H9 (cell line): ENCODE measurements at regions not wholly inside any gene's neighbourhood (a gene's known extent, or its start where the extent isn't known, plus 50 kb on each side); places are given as distances from the start of the nearest gene placed in this dataset.

ENCODE experiments used
- DNase-seq: peaks from one replicate; pipeline ENCODE4 v3.0.0-alpha.2; 2017
- H2AFZ ChIP-seq: one replicate; pipeline ENCODE4 v1.6.1; 2013; ENCODE audit warnings: mild to moderate bottlenecking, low read length, control low read depth, moderate library complexity
- H2AK5ac ChIP-seq: 2 replicates; pipeline ENCODE4 v1.6.1; 2013; ENCODE audit warnings: low read length, control low read depth, mixed read lengths; ENCODE audit not compliant: insufficient read length
- H2BK120ac ChIP-seq: one replicate; pipeline ENCODE4 v1.6.1; 2013; ENCODE audit warnings: low read depth, mild to moderate bottlenecking, low read length, control low read depth, inconsistent platforms; ENCODE audit not compliant: poor library complexity, severe bottlenecking
- H2BK12ac ChIP-seq: 2 replicates; pipeline ENCODE4 v1.6.1; 2013; ENCODE audit warnings: low read length, control low read depth, mixed read lengths, low read depth; ENCODE audit not compliant: insufficient read length
- H2BK15ac ChIP-seq: 2 replicates; pipeline ENCODE4 v1.6.1; 2013; ENCODE audit warnings: low read depth, low read length, control low read depth
- H2BK20ac ChIP-seq: one replicate; pipeline ENCODE4 v1.6.1; 2013; ENCODE audit warnings: low read depth, mild to moderate bottlenecking, low read length, control low read depth, inconsistent platforms; ENCODE audit not compliant: poor library complexity, severe bottlenecking
- H2BK5ac ChIP-seq: 2 replicates; pipeline ENCODE4 v1.6.1; 2013; ENCODE audit warnings: low read length, control low read depth, mixed read lengths; ENCODE audit not compliant: insufficient read length
- H3K14ac ChIP-seq: 2 replicates; pipeline ENCODE4 v1.6.1; 2013; ENCODE audit warnings: low read length, control low read depth; ENCODE audit not compliant: insufficient read depth
- H3K18ac ChIP-seq: 2 replicates; pipeline ENCODE4 v1.6.1; 2013; ENCODE audit warnings: low read depth, mild to moderate bottlenecking, mixed read lengths, low read length, control low read depth; ENCODE audit not compliant: insufficient read length
- H3K23ac ChIP-seq: 2 replicates; pipeline ENCODE4 v1.6.1; 2013; ENCODE audit warnings: low read length, control low read depth, mixed read lengths, low read depth; ENCODE audit not compliant: insufficient read length
- H3K23me2 ChIP-seq: 2 replicates; pipeline ENCODE4 v1.6.1; 2013; ENCODE audit warnings: low read depth, mild to moderate bottlenecking, mixed read lengths, low read length, control low read depth; ENCODE audit not compliant: insufficient read length, poor library complexity, severe bottlenecking
- H3K27ac ChIP-seq: 2 replicates; pipeline ENCODE4 v1.5.1; 2013; ENCODE audit warnings: low read length, control low read depth, mixed read lengths, low read depth; ENCODE audit not compliant: insufficient read length
- H3K27me3 ChIP-seq: 2 replicates; pipeline ENCODE4 v1.6.1; 2013; ENCODE audit warnings: low read length, control low read depth, inconsistent platforms; ENCODE audit not compliant: insufficient read depth
- H3K4ac ChIP-seq: 2 replicates; pipeline ENCODE4 v1.6.1; 2013; ENCODE audit warnings: low read depth, mild to moderate bottlenecking, control low read depth, inconsistent platforms, low read length, moderate library complexity
- H3K4me1 ChIP-seq: 2 replicates; pipeline ENCODE4 v1.6.1; 2013; ENCODE audit warnings: low read length, control low read depth, inconsistent platforms; ENCODE audit not compliant: insufficient read depth
- H3K4me2 ChIP-seq: 2 replicates; pipeline ENCODE4 v1.6.1; 2013; ENCODE audit warnings: low read length, control low read depth, mixed read lengths; ENCODE audit not compliant: insufficient read length, insufficient read depth
- H3K56ac ChIP-seq: 2 replicates; pipeline ENCODE4 v1.6.1; 2013; ENCODE audit warnings: low read depth, mild to moderate bottlenecking, mixed read lengths, low read length, control low read depth; ENCODE audit not compliant: insufficient read length
- H3K79me1 ChIP-seq: 2 replicates; pipeline ENCODE4 v1.6.1; 2013; ENCODE audit warnings: low read depth, mild to moderate bottlenecking, moderate library complexity, low read length, control low read depth, inconsistent platforms; ENCODE audit not compliant: insufficient read depth, poor library complexity, severe bottlenecking
- H3K79me2 ChIP-seq: 2 replicates; pipeline ENCODE4 v1.6.1; 2013; ENCODE audit warnings: low read length, control low read depth, inconsistent platforms; ENCODE audit not compliant: insufficient read depth
- H3K9ac ChIP-seq: 2 replicates; pipeline ENCODE4 v1.6.1; 2013; ENCODE audit warnings: low read length, control low read depth, mixed read lengths; ENCODE audit not compliant: insufficient read length; ENCODE audit errors: extremely low read depth
- H3K9me3 ChIP-seq: one replicate; pipeline ENCODE4 v1.6.1; 2013; ENCODE audit warnings: low read depth, low read length, inconsistent platforms; ENCODE audit not compliant: control insufficient read depth
- H3T11ph ChIP-seq: one replicate; pipeline ENCODE4 v1.6.1; 2013; ENCODE audit warnings: mild to moderate bottlenecking, low read length, control low read depth, inconsistent platforms
- H4K20me1 ChIP-seq: one replicate; pipeline ENCODE4 v1.6.1; 2013; ENCODE audit not compliant: control insufficient read depth, insufficient read length, insufficient read depth
- H4K5ac ChIP-seq: 2 replicates; pipeline ENCODE4 v1.6.1; 2013; ENCODE audit warnings: low read depth, mild to moderate bottlenecking, mixed read lengths, low read length, control low read depth; ENCODE audit not compliant: insufficient read length
- H4K8ac ChIP-seq: replicated peaks from 2 replicates; pipeline ENCODE4 v1.6.1; 2013; ENCODE audit warnings: low read length, control low read depth, mixed read lengths, low read depth; ENCODE audit not compliant: insufficient read length
- H4K91ac ChIP-seq: 2 replicates; pipeline ENCODE4 v1.6.1; 2013; ENCODE audit warnings: low read depth, mild to moderate bottlenecking, moderate library complexity, mixed read lengths, low read length, control low read depth; ENCODE audit not compliant: insufficient read length
- H3K27ac Mint-ChIP-seq, 3 experiments: 2 replicates in 2 of 3; 3 replicates in 1 of 3; pipeline ENCODE4 v1.8.0; 2020 to 2021; ENCODE audit warnings: mixed read lengths in 3 of 3, mild to moderate bottlenecking in 1 of 3, moderate library complexity in 1 of 3
- H3K27me3 Mint-ChIP-seq: 2 replicates; pipeline ENCODE4 v1.8.0; 2021; ENCODE audit warnings: low read depth, mild to moderate bottlenecking, moderate library complexity, mixed read lengths
- H3K36me3 Mint-ChIP-seq, 3 experiments: 2 replicates in 2 of 3; 3 replicates in 1 of 3; pipeline ENCODE4 v1.8.0; 2020 to 2021; ENCODE audit warnings: low read depth in 3 of 3, mixed read lengths in 3 of 3; ENCODE audit not compliant: insufficient read depth in 1 of 3
- H3K4me1 Mint-ChIP-seq, 2 experiments: 2 replicates each; pipeline ENCODE4 v1.8.0; 2020; ENCODE audit warnings: mixed read lengths in 2 of 2
- H3K4me3 Mint-ChIP-seq, 2 experiments: 2 replicates in 1 of 2; 3 replicates in 1 of 2; pipeline ENCODE4 v1.8.0; 2020 to 2021; ENCODE audit warnings: mild to moderate bottlenecking in 2 of 2, mixed read lengths in 2 of 2, moderate library complexity in 1 of 2
- H3K9me3 Mint-ChIP-seq, 2 experiments: 2 replicates in 1 of 2; 3 replicates in 1 of 2; pipeline ENCODE4 v1.8.0; 2020; ENCODE audit warnings: mild to moderate bottlenecking in 2 of 2, mixed read lengths in 2 of 2, moderate library complexity in 1 of 2
- WGBS: extraction: QIAGEN DNeasy Blood & Tissue Kit; methylation state at CpG from one replicate; pipeline ENCODE4 v1.1.7; 2013; ENCODE audit warnings: missing lambda C conversion rate, low lambda C conversion rate, mixed read lengths; ENCODE audit not compliant: insufficient read length; ENCODE audit errors: extremely low coverage; 5-methylcytosine and 5-hydroxymethylcytosine counted together
- TF ChIP-seq, protein P1 (sequence below): fragments of 200-600 bp; sonication (generic); conservative IDR thresholded peaks from 3 replicates; pipeline ENCODE4 v1.8.0; 2021; ENCODE audit warnings: antibody characterized with exemption, mild to moderate bottlenecking

- Histone ChIP-seq H3K9ac (no peak overlapping the region), H3K4me2 (no peak overlapping the region), H3K4ac (no peak overlapping the region), H2BK20ac (no peak overlapping the region), H4K20me1 (no peaks in the 10 kb centered on the region), H2BK5ac (no peak overlapping the region), H3K23ac (no peak overlapping the region), H3K79me1 (no peaks in the 10 kb centered on the region), H2AFZ (no peak overlapping the region), H4K8ac (no peak overlapping the region), H3K23me2 (no peaks in the 10 kb centered on the region), H4K5ac (no peak overlapping the region), H3K4me1 (no peaks in the 10 kb centered on the region), H3K27ac (no peak overlapping the region), H2BK15ac (no peak overlapping the region), H4K91ac (no peak overlapping the region), H3K27me3 (no peaks in the 10 kb centered on the region), H2AK5ac (no peak overlapping the region), H3K79me2 (no peaks in the 10 kb centered on the region), H3K18ac (no peak overlapping the region), H2BK120ac (no peak overlapping the region), H3K9me3 (no peaks in the 10 kb centered on the region), H3T11ph (no peak overlapping the region), H3K56ac (no peak overlapping the region), H3K14ac (peak overlapping the region; percentile 29; the same call in 1 of the 2 replicates), H2BK12ac (no peak overlapping the region)
- Mint-ChIP-seq H3K9me3 (no peaks in the 10 kb centered on the region; a peak in 1 of 5 replicates), H3K27me3 (no peaks in the 10 kb centered on the region), H3K36me3 (peaks cover 0 to 6% (median 0%) of the 10 kb centered on the region in 3 experiments; a peak in 2 of 7 replicates), H3K27ac (no peak overlapping the region), H3K4me1 (peaks cover 0 to 5% of the 10 kb centered on the region in 2 experiments; a peak in 3 of 4 replicates), H3K4me3 (no peak overlapping the region)
- TF ChIP-seq, protein P1, sequence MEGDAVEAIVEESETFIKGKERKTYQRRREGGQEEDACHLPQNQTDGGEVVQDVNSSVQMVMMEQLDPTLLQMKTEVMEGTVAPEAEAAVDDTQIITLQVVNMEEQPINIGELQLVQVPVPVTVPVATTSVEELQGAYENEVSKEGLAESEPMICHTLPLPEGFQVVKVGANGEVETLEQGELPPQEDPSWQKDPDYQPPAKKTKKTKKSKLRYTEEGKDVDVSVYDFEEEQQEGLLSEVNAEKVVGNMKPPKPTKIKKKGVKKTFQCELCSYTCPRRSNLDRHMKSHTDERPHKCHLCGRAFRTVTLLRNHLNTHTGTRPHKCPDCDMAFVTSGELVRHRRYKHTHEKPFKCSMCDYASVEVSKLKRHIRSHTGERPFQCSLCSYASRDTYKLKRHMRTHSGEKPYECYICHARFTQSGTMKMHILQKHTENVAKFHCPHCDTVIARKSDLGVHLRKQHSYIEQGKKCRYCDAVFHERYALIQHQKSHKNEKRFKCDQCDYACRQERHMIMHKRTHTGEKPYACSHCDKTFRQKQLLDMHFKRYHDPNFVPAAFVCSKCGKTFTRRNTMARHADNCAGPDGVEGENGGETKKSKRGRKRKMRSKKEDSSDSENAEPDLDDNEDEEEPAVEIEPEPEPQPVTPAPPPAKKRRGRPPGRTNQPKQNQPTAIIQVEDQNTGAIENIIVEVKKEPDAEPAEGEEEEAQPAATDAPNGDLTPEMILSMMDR = no peak
- WGBS = no CpG with 5 or more reads among the region's 3 CpGs
- DNase-seq = no peak
Observed at GRCh38 chr3:166957121-166957520, 423.0 kb downstream of the ZBBX start.
